M059J (cell line): ENCODE measurements at regions not wholly inside any gene's neighbourhood (a gene's known extent, or its start where the extent isn't known, plus 50 kb on each side); places are given as distances from the start of the nearest gene placed in this dataset.

ENCODE experiments used
- DNase-seq: peaks from one replicate; pipeline ENCODE4 v3.0.0-alpha.2; 2012; ENCODE audit warnings: low read depth

DNA sequence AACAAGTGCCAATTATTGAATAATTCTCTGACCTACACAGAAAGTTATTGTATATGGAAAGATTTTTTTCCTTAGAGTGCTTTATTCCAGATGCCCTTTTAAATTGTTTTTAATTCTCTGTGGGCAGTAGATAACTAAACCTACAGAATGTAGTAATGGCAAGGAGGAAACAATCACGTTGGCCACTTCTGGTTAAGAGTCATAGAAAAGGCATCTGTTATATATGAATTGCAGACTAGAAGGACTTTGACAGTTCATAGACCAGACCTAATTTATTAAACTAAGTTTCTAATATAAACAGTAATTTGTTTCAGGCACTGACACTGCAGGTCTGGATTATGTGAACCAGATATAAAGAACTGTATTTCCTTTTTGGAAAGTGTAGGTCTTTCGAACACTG is 607.5 kb downstream of the PLCL1 start:
- no peak for DNase-seq

DNA sequence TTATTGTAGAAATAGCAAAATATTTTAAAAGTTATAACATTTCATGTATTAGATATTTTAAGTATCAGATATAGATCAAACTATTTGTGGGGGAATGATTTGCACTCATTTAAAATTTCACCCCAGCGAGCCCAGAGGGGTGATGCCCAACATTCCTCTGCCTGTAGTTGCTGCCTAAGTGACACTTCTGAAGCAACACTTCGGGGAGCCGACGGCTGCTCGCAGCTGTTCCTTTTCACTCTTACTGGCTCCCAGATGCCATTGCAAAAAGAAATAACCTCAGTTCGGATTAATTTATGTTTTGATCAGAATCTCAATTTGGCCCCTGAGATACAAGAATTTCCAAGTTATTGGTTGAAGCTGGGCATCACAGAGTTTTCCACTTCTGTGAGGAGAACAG is 603.8 kb downstream of the PLCL1 start:
- no peak for DNase-seq

DNA sequence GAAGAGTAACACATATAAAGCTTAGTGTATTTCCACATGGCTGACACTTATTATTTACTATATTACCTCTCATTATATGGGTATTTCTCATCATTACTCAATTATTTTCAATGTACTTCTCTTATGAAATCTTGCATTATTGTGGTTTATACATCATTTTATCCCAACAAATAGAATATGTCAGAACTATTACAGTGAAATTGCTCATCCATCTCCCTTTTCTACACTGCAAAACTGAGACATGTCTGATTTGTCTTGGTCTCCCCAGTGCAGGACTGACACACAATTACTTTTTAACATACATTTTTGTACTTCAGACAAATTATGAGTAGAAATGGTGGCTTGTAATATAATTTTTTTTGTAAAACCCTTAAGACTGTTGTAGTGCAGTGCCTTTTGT is 600.9 kb downstream of the PLCL1 start:
- no peak for DNase-seq

DNA sequence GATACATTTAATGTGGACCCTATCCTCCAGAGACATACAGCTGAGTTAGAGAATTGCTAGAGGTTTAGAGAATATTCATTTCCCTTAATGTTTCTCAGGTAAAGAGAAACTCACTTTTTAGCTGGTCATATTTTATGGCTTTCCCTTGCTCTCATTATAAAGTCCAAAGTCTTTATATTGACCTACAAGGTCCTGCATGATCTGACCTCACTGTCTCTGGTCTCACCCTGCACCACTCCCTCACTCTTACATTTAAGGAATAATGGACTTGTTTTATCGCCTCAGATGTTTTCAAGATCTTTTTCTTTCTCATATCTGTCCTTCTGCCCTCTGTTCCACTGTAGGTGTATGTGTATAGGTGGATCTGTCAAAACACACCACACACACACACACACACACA is 597.3 kb downstream of the PLCL1 start:
- DNase-seq = no peak

DNA sequence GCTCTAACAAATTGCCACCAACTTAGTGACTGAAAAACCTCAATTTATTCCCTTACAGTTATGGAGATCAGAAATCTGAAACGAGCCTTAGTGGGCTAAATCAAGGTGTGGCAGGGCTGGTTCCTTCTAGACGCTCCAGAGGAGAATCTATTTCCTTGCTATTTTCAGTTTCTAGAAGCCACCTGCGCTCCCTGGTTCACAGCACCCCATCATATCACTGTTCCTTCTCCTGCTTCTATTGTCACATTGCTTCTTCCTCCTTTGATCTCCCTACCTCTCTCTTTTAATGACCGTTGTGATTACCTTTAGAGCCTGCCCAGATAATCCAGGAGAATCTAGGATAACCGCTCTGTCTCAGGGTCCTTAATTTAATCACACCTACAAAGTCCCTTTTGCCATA is 596.6 kb downstream of the PLCL1 start:
- no peak for DNase-seq

DNA sequence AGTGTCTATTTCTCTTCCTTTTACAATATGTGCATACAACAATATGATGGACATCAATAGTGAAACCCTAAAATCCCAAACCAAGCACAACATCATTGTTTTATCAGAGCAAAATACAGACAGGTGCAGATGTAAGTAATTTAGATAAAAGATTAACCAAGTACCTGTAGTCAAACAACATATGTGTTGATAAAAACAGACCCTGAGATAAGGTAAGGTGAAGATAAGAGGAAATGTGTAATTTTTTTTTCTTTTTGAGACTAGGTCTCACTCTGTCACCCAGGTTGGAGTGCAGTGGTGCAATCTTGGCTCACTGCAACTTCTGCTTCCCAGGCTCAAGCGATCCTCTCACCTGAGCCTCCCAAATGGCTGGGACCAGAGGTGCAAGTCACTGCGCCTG is 589.8 kb downstream of the PLCL1 start:
- DNase-seq = no peak

DNA sequence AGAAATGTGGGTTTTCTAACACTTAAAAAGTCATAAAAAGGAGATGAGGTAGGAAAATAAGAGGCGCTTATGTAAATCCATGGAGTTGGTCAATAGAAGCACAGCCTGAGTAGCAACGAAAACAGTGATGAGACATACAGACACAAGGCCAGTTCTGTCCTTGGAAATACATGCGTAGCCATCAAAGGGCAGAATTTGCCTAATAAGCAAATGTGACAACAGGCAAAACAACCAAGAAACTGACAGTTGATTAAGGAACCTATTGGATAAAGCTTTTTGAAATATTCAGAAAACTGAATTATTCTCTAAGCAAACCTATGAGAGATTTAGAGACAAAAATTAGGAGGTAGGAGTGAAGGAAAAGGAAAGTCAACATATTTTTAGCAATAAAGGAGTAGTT is 586.3 kb downstream of the PLCL1 start:
- DNase-seq = no peak

DNA sequence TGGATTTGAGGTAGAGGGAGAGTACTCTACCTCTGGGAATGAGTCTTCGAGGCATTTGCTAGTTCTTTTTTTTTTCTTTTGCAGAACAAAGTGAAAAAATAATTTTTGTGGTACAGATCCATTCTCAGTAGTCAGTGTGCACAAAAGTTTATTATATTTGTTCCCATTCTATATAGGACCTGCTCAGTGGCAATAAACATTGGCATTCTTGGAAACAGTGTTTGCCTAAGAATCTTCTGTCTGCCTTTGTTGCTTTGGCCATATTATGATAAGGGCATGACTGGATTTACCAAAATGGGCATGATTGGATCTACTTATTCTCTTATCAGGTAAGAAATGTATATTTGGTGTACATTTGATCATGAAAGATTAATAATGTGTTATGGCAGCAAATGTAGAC is 583.3 kb downstream of the PLCL1 start:
- DNase-seq = no peak

DNA sequence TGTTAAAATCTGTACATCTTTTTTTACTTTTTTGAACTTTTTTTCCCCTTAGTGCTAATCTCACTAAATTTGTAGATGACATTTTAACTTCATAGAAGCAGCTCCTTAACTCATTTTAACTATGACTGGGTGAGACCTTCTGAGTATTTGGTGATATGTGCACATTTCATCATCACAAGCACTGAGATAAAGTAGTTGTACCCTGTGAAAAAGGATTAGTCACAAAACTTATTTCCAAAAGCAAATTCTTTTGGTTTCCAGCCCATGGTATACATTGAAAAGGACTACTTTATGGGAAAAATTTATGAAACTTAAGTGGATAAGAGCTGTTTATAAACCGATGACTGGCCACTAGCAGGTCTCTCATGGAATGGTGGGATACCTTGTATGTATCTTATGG is 581.5 kb downstream of the PLCL1 start:
- no peak for DNase-seq

DNA sequence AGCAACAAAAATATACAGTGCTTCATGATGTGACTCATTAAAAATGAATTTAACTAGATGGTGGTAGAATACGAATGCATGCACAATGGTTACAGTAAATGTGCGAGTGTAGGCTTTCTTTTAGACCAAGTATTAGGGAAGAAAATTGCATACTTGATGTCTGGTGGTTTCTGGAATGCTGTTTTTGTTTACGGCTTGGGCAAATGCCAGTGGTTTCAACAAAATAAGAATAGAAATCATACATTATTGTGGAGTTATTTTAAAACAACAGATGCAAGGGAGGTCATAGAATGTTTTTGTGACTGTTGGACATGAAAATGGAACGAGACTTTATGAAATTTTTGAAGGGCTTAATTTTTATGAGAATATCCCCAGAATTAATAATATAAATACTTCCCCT is 580.9 kb downstream of the PLCL1 start:
- DNase-seq = no peak

DNA sequence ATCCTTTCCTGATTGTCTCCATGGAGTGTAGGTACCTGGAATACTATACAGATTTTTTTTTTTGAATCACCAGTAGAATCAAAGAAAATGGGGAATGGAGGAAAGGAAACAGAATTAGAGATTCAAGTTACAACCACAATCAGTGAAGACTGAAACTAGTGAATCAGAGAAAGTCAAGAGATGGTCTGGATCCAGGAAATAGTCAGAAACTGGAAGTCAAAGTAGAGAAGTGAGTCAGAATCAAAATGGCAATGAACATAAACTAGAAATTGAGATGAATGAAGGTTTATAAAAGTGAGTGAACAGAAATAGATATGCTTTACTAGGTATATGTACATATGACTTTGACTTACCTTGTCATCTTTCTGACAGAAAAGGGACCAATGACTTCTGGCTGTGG is 579.0 kb downstream of the PLCL1 start:
- peak; percentile 12 for DNase-seq

DNA sequence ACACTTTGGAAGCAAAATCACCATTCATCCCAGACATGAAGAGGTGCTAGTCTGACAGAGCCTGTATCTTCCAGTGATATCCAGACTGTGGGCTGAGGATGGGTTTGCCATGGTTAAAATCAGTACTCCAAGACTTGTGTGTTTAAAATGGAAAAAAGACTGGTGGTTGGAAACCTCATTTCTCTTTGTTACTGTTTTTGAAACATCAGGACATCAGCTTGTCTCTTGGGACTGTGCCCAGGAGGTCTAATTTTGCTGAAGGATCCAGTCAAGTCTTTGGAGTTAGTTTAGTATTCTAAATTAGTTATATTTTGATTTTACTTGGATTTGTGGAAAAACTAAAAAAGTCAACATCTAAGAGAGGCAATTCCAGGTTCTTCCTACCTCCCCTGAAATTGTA is 578.4 kb downstream of the PLCL1 start:
- DNase-seq = no peak

DNA sequence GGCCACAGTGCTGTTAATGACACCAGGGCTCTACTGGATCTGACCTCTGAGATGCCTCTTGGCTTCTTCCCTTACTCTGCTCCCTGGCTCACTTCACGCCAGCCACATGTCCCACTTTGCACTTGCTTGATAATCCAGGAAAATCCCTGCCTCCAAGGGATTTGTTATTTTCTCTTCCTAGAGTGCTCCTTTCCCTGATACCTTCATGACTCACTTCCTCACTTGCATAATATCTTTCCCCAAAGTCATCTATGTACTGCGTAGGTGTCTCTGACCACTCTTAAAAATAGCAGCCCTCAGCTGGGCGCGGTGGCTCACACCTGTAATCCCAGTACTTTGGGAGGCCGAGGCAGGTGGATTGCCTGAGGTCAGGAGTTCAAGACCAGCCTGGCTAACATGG is 572.3 kb downstream of the PLCL1 start:
- DNase-seq = peak; percentile 40

DNA sequence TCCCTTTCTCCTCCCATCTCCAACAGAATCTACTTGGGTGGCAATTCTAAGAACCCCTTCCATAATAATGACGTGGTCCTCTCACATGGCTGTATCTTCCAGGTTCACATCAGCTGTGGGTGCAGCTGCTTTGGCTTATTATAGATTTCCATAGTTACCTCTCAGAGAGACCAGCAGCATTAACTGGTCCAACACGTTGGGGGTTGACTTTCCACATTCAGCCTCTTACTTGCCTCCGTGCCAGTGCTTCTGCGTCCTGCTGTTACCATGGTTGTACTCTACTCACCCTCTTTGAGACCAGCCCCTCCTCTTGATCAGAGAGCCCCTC is 570.7 kb downstream of the PLCL1 start:
- DNase-seq = no peak

DNA sequence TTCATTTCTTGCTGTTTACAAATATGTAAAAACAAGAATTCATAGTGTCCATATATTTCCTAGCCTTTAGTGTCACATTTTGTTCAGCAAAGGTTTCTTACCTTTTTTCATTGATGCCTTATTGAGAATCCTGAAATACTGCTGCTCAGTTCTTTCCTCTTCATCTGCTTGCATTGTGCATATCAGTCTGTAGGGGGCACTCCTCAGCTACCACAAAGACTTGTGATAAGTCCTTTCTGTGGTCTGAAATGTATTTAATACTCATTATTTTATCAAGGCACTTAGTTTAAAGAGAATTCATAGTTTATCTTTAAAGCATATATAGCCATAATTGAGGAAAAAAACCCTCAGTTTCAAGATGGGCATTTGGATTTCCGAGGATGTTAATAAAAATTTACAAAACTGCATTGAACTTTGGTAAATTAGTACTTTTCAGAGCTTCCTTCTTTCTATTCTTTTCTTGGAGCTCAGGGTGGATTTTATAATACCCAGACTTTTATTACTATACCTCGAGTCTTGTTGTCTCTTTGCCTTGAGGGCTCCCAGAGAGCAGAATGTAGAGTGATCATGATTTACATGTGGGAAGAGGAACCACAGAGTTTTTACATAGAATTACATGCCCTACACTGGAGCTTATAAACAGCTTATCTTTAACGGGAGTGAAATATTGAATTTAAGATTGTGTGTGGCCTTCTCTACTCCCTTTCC is 570.1 kb downstream of the PLCL1 start:
- peak; percentile 49 for DNase-seq

DNA sequence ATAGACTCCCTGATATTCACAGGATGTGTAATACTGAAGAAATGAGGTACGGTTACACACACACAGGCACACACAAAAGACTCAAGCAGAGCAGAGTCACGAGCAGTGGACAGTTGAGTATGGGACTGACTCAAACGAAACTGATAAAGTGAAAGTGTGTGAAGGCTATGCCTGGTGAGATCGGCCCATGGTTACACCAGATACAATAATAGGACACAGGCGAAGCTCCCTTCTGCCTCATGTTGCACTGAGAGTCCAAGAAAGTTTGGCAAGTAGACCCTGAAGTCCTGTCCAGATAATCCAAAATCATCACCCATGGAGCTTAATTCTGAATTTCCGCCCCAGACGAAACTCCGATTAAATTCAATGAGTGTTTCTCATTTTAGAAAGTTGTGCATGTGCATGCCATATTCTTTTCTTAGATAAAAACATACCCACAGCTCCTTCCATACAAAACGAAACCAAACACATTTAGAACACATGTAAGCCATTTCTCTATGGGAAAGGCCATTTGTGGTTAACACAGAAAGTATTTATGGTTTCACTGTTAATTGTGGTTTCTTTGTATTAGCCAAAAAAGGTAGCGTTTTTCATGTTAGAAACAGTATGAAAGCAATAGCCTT is 567.6 kb downstream of the PLCL1 start:
- DNase-seq = peak; percentile 56

DNA sequence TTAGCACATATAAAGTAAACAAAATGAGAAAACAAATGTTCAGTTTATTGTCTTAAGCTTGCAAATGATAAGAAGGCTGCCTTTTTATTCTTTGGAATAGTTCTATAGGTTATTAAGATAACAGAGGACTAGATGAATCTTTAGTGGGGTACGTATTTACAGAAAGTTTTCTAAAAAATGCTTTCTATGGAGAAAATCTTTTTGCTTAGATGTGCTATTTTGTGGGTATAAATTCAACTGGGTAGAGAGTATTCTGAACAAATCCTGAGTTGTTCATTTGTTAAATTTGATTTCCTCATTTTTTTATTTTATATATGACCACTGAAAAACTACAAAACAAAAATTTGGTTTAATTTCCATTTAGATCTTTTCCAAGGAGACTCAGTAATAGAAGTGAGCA is 566.9 kb downstream of the PLCL1 start:
- no peak for DNase-seq

DNA sequence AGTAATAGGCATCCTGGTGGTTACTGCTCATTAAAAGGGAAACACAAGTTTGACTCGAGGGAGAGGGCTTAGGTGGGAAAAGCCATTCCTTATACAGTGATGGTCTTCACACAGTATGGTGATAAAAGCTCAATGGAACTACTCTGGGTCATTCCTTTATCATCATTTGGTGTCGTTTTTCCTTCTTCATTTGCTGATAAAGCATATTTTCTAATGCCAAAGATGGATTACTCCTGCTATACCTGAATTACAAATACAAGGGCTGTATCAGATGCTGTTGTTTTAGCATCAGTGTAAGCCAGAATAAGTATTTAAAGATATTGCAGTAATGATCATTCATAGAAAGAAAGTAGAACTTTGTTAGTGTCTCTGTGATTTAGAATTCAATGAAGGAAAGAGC is 563.7 kb downstream of the PLCL1 start:
- DNase-seq = no peak

DNA sequence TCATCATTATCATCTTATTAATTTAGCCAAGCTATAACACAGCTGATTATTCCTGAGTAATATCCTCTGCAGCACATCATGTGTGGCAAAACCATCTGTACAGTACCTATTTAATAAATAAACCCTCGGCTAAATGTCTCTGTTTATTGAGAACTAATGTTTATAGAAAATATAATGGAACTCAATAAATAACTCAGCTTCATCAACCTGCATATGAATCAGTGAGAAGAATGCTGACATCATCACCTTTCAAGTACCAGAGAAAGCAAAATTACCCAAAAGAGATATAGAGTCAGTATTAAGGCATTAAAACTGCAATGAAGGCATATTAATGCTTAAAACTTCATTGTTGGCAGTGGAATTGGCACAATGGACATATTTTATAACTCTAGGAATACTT is 558.3 kb downstream of the PLCL1 start:
- no peak for DNase-seq

DNA sequence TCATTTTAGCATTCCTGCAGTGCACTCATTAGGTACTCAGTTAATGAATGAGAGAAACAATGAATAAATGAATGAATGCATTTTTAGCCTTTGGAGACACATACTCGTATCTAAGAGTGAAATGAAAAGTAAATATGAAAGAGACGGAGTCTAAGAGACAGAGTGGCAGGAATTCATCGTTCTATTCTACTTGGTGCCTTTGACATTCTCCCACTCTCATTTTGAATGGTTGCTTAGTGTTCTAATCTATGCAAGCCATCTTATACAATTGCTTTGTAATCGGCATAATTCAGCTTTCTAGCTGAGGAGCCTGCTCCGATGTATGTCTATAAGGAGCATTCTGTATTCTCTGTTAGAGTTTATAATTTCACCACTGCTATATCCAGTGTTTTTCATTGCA is 554.9 kb downstream of the PLCL1 start:
- DNase-seq = no peak

DNA sequence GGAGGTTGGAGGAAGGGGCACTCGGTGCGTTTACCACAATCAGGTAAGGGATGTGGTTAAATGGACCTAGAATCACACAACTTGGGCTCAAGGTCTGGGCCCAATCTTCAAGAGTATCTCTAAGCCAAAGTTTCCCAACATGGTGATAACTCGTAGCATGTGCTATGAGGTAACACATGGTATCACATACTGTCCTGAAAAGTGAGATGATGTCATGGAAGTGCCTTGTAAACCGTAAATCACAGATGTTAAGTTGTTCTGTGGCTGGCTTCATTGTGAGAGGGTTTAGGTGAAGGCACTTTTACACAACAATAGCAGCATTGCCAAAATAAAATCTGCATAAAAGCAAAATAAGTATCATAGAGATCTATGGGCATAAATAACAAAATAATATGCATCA is 551.8 kb downstream of the PLCL1 start:
- no peak for DNase-seq

DNA sequence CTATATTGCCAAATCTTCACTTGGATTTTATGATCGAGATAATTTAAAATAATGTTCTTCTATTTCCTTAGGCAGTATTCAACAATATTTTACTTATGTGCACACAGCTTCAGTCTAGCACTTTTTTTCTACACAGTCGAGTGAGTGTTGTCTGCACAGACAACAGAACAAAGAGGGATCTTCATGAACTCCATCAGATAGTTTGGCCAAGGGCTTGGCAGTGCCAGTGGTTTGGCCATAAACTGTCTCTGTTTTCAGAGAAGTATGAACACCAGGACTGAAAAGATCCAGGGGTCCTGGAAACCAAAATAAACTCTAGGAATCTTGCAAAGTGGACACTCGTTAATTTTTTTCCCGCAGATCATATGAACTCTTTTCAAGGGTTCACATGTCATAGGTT is 547.3 kb downstream of the PLCL1 start:
- no peak for DNase-seq

DNA sequence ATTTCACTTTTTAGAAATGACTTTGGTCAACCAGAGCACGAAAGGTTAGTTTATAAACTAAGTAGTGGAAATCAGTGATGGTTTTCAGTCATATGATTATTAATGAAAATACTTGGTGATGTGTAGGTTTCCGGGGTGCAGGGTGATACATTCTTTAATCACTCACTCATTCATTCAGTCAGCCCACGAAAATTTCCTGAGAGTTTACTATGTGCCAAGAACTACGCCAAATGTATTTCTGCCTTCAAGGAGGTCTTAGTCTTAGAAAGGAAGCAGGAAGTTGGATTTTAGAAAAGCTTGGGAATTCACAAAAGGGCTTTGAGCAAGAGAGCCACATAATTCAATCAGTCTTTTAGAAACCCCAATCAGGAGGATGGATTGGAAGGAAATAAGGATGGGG is 543.6 kb downstream of the PLCL1 start:
- no peak for DNase-seq

DNA sequence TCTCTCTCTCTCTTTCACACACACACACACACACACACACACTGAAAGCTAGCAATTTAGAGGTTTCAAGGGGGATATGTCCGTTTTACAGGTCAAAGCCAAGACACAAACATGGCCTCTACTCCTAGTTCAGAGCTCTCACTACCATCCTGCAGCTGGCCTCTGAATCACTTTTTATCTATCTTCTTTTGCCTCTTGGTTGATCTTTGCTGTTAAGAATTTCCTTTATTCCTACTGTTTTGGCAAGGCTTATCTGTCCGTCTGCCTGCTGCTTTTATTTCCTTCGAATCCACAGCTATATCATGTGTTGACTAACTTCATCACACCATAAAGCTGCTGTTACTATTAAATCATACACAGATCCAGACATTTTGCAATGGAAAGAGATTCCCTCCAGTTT is 543.0 kb downstream of the PLCL1 start:
- no peak for DNase-seq
